Memory B cell (primary cell): ENCODE measurements at regions not wholly inside any gene's neighbourhood (a gene's known extent, or its start where the extent isn't known, plus 50 kb on each side); places are given as distances from the start of the nearest gene placed in this dataset.

Experiments
- ATAC-seq: fragments of 150-1000 bp; cut with Tn5 transposase; 2 replicates; pipeline ENCODE4 v1.10.0; 2021; ENCODE audit warnings: low read depth, mild to moderate bottlenecking, moderate library complexity
- DNase-seq, 2 donors: peaks; one replicate each; pipeline ENCODE4 v3.0.0; 2022; ENCODE audit warnings: low spot score in 2 of 2
- H3K27ac Mint-ChIP-seq: one replicate; pipeline ENCODE4 v1.8.0; 2022; ENCODE audit warnings: mild to moderate bottlenecking, moderate library complexity, mixed read lengths
- H3K27me3 Mint-ChIP-seq: one replicate; pipeline ENCODE4 v1.8.0; 2022; ENCODE audit warnings: mixed read lengths
- H3K36me3 Mint-ChIP-seq: one replicate; pipeline ENCODE4 v1.8.0; 2022; ENCODE audit warnings: mild to moderate bottlenecking, mixed read lengths
- H3K4me1 Mint-ChIP-seq: one replicate; pipeline ENCODE4 v1.8.0; 2022; ENCODE audit warnings: mixed read lengths
- H3K4me3 Mint-ChIP-seq: one replicate; pipeline ENCODE4 v1.8.0; 2022; ENCODE audit warnings: mild to moderate bottlenecking, moderate library complexity, mixed read lengths
- H3K9me3 Mint-ChIP-seq: one replicate; pipeline ENCODE4 v1.8.0; 2022; ENCODE audit warnings: mixed read lengths

DNA sequence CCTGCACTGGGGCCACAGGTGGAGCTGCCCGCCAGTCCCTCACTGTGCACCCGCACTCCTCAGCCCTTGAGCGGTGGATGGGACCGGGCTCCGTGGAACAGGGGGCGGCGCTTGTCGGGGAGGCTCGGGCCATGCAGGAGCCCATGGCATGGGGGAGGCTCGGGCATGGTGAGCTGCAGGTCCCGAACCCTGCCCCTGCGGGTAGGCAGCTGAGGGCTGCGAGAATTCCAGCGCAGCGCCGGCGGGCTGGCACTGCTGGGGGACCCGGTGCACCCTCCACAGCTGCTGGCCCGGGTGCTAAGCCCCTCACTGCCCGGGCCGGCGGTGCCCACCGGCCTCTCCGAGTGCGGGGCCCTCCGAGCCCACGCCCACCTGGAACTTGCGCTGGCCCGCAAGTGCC, 877.5 kb upstream of the PCDH9 start:
- Mint-ChIP-seq H3K27me3 (no peaks in the 10 kb centered on the region), H3K4me1 (no peaks in the 10 kb centered on the region), H3K4me3 (no peak overlapping the region), H3K36me3 (no peaks in the 10 kb centered on the region), H3K27ac (no peak overlapping the region), H3K9me3 (peaks cover 15% of the 10 kb centered on the region)
- DNase-seq (no peak), ATAC-seq (no peak)

DNA sequence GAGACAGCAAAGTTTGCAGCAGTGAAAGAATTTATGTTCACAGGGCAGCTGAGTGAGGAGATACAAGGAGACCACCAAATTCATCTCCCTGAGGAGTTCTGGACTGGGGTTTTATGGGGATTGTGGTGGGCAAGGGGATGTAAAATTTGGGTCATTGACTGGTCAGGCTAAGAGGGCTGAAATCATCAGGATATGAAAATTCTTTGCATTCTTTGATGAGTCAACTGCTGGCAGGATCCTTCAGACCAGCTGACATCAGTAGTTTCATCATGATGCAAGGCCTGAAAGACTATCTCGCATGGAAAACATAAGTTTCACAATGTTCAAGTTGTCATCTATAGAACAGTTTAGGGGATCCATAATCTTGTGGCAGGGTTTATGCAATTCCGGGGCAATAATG, 869.5 kb upstream of the PCDH9 start:
- H3K9me3 Mint-ChIP-seq: peaks cover 5% of the 10 kb centered on the region
- DNase-seq (no peak), ATAC-seq (no peak)
- H3K4me3 Mint-ChIP-seq: no peak overlapping the region
- no peaks in the 10 kb centered on the region for H3K4me1 Mint-ChIP-seq
- no peaks in the 10 kb centered on the region for H3K36me3 Mint-ChIP-seq
- no peaks in the 10 kb centered on the region for H3K27me3 Mint-ChIP-seq
- no peak overlapping the region for H3K27ac Mint-ChIP-seq

GRCh38 chr13:68081061-68081460, 850.9 kb upstream of the PCDH9 start:
- Mint-ChIP-seq H3K27me3 (no peaks in the 10 kb centered on the region), H3K36me3 (no peaks in the 10 kb centered on the region), H3K27ac (no peak overlapping the region), H3K4me3 (no peak overlapping the region), H3K9me3 (no peaks in the 10 kb centered on the region), H3K4me1 (no peaks in the 10 kb centered on the region)
- ATAC-seq (no peak), DNase-seq (no peak)

DNA sequence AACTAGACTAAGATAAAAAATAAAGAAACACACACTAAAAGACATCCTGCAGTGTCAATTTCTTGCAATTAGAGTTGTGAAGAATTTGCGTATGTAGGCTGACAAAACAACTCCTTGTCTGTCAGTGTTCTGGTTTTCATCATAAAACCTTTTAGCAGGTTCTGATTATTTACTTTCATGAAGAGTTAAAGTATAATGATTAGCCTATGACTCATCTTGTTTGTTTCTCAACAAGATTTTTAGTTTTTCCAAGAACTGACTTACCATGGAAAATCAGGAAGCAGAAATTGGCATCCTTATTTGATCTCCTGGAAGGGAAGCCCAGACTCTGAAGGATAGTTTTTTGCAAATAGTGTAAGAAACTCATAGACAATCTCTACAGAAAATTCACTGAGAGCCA, 848.7 kb upstream of the PCDH9 start:
- Mint-ChIP-seq H3K4me1 (no peaks in the 10 kb centered on the region), H3K36me3 (no peaks in the 10 kb centered on the region), H3K27me3 (no peaks in the 10 kb centered on the region), H3K9me3 (no peaks in the 10 kb centered on the region), H3K4me3 (no peak overlapping the region), H3K27ac (no peak overlapping the region)
- DNase-seq: no peak
- ATAC-seq: no peak

GRCh38 chr13:68078469-68078868, 848.3 kb upstream of the PCDH9 start:
- Mint-ChIP-seq H3K4me1 (no peaks in the 10 kb centered on the region), H3K27ac (no peak overlapping the region), H3K9me3 (no peaks in the 10 kb centered on the region), H3K27me3 (no peaks in the 10 kb centered on the region), H3K36me3 (no peaks in the 10 kb centered on the region), H3K4me3 (no peak overlapping the region)
- ATAC-seq (no peak), DNase-seq (no peak)

- no peaks in the 10 kb centered on the region for H3K4me1 Mint-ChIP-seq
- ATAC-seq (no peak), DNase-seq (no peak)
- H3K36me3 Mint-ChIP-seq: no peaks in the 10 kb centered on the region
- H3K9me3 Mint-ChIP-seq: peaks cover 2% of the 10 kb centered on the region
- no peak overlapping the region for H3K4me3 Mint-ChIP-seq
- H3K27ac Mint-ChIP-seq: no peak overlapping the region
- no peaks in the 10 kb centered on the region for H3K27me3 Mint-ChIP-seq
These were observed 845.9 kb upstream of the PCDH9 start for GRCh38 chr13:68076046-68076445.

- Mint-ChIP-seq H3K4me1 (no peaks in the 10 kb centered on the region), H3K36me3 (no peaks in the 10 kb centered on the region), H3K4me3 (no peak overlapping the region), H3K27me3 (no peaks in the 10 kb centered on the region), H3K27ac (no peak overlapping the region), H3K9me3 (peaks cover 2% of the 10 kb centered on the region)
- ATAC-seq (no peak), DNase-seq (no peak)
These were observed 836.9 kb upstream of the PCDH9 start for GRCh38 chr13:68066879-68067513.

DNA sequence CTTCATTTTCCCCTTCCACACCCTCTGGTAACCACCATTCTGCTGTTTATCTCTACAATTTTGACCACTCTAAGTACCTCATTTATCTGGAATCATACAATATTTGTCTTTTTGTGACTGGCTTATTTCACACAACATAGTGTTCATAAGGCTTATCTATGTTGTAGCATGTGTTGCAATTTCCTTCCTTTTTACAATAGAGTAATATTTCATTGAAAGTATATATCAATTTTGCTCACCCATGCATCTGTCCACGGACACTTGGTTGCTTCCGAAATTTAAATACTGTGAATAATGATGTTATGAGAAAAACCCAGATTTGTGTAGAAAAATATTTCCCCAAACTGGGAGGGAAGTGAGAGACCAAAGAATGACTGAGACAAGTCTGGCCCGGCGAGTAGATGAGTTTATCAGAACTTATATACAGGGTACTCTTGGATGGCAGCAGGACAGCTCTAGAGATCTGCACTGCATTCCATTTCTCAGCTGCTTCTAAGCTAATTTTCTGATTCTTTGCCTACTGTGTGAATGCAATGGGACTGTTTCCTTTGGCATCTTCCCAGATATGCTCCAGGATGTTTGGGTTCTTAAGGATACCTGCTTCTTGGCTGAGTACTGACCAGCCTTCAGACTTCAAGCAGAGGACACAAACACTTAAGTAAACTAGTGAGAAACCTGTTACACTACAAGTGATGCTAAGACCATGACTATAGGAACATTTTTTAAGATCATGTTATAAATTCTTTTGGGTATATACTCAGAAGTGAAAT, 834.0 kb upstream of the PCDH9 start:
- no peaks in the 10 kb centered on the region for H3K4me1 Mint-ChIP-seq
- H3K36me3 Mint-ChIP-seq: no peaks in the 10 kb centered on the region
- no peaks in the 10 kb centered on the region for H3K9me3 Mint-ChIP-seq
- DNase-seq (no peak), ATAC-seq (no peak)
- no peak overlapping the region for H3K27ac Mint-ChIP-seq
- no peak overlapping the region for H3K4me3 Mint-ChIP-seq
- H3K27me3 Mint-ChIP-seq: no peaks in the 10 kb centered on the region

GRCh38 chr13:68063181-68063580, 833.0 kb upstream of the PCDH9 start:
- DNase-seq: no peak
- Mint-ChIP-seq H3K27ac (no peak overlapping the region), H3K36me3 (no peaks in the 10 kb centered on the region), H3K4me3 (no peak overlapping the region), H3K27me3 (no peaks in the 10 kb centered on the region), H3K9me3 (no peaks in the 10 kb centered on the region), H3K4me1 (no peaks in the 10 kb centered on the region)
- ATAC-seq: no peak

GRCh38 chr13:68057836-68058235, 827.7 kb upstream of the PCDH9 start:
- H3K9me3 Mint-ChIP-seq: peaks cover 2% of the 10 kb centered on the region
- DNase-seq (no peak), ATAC-seq (no peak)
- H3K36me3 Mint-ChIP-seq: no peaks in the 10 kb centered on the region
- no peak overlapping the region for H3K27ac Mint-ChIP-seq
- H3K27me3 Mint-ChIP-seq: no peaks in the 10 kb centered on the region
- H3K4me1 Mint-ChIP-seq: no peaks in the 10 kb centered on the region
- no peak overlapping the region for H3K4me3 Mint-ChIP-seq

DNA sequence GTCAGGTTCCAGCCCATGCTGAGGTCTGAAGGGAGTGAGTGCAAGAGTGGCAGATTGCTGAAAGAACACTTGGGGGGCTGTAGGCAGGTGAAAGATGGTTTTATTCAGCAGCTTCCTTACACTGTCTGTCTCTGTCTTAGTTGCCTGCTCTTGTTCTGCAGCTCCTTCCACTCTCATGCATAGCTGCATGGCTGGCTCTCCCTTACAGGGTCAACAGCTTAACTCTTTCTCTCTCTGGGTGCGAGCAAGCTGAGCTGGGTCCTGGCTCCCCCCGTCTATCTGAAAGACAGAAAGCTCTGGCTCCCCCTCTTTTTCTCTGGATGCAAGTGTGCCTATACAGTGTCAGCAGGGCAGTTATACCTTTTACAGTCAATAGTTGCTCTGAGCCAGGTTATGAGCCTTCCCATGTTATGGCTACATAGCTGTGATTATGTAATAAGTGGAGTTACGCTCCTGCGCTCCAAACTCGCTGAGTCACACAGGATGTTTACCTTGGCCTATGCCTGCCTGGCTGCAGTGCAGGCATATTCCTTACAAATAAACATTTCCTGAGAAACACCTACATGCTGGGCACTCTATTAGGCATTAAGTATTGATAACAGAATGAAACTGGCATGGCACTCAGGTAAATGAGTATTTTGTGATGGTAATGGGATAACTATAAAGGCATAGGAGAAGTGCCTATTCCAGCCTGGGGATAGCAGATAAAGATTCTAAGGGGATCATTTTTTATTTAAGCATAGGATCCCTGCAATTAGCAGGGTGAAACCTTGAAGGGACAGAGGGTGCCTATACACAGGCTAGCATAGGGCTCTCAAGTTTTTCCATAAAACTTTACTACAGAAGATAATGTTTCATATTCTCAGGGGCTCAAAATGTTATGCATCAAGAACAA, 826.9 kb upstream of the PCDH9 start:
- no peak for ATAC-seq
- H3K9me3 Mint-ChIP-seq: peaks cover 2% of the 10 kb centered on the region
- no peak for DNase-seq
- no peaks in the 10 kb centered on the region for H3K4me1 Mint-ChIP-seq
- no peak overlapping the region for H3K27ac Mint-ChIP-seq
- no peaks in the 10 kb centered on the region for H3K36me3 Mint-ChIP-seq
- H3K4me3 Mint-ChIP-seq: no peak overlapping the region
- H3K27me3 Mint-ChIP-seq: no peaks in the 10 kb centered on the region

DNA sequence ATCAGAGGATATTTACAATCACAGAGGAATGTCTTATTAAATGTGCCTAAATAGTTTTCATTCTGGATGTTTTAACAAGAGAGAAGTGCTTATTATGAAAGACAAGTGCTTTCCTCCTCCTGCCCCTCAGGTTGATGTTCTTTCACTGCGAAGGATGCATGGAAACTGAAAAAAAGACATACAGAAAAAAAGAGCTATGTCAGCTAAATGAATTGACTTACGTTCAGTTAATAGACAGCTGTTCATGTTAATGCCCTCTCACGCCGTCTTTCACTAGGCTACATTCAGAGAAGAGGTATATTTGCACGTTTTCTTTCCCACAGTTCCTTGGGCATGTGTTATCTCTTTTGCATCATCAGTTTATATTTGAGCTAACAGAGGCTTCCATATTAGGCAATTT, 821.8 kb upstream of the PCDH9 start:
- Mint-ChIP-seq H3K4me1 (no peaks in the 10 kb centered on the region), H3K27me3 (no peaks in the 10 kb centered on the region), H3K36me3 (no peaks in the 10 kb centered on the region), H3K4me3 (no peak overlapping the region), H3K27ac (no peak overlapping the region), H3K9me3 (no peaks in the 10 kb centered on the region)
- no peak for ATAC-seq
- no peak for DNase-seq

DNA sequence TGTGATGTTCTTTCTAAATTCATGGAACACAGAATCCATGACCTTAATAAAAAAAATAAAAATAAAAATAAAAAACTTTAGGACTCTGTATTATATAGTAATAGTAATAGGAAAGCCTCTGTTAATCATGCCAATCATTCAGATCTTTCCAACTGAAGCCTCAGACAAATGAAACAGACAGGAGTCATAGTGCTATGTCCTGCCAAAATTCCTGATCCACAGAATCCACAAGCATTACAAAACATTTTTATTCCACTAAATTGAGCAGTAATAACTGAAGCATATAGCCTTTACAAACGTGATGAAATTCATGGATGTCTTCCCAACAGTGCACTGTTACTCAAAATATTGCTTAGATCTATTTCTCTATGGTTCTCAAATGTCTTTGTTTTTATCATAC, 820.6 kb upstream of the PCDH9 start:
- Mint-ChIP-seq H3K27me3 (no peaks in the 10 kb centered on the region), H3K4me3 (no peak overlapping the region), H3K9me3 (no peaks in the 10 kb centered on the region), H3K36me3 (no peaks in the 10 kb centered on the region), H3K27ac (no peak overlapping the region), H3K4me1 (no peaks in the 10 kb centered on the region)
- DNase-seq: no peak
- no peak for ATAC-seq

DNA sequence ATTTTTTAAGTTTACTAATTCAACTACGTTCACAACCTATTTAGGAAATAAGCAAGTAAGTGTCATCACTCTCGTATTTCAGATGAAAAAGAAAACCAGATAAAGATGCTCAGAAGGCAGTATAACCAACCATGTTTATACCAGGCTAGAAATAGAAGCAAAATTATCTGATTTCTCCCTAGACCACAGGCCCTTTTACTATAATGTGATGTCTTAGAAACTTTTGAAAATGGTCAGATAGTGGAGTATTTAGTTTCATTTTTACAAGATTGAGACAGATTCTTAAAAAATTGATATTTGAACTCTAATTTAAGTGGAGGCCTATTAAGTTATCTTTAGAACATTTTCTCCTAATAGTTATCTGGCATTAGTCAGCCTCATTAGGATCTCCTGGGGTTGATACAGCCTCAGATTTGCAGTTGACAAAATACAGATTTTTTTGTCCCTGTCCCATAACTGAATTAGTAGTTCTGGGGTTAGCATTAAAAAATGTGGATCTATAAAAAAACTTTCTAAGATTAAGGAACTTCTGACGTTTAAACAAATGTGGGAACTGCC, 818.7 kb upstream of the PCDH9 start:
- Mint-ChIP-seq H3K27me3 (no peaks in the 10 kb centered on the region), H3K9me3 (no peaks in the 10 kb centered on the region), H3K36me3 (no peaks in the 10 kb centered on the region), H3K4me1 (no peaks in the 10 kb centered on the region), H3K4me3 (no peak overlapping the region), H3K27ac (no peak overlapping the region)
- DNase-seq: no peak
- no peak for ATAC-seq
